ENCODE measurements at regions not wholly inside any gene's neighbourhood (a gene's known extent, or its start where the extent isn't known, plus 50 kb on each side); places are given as distances from the start of the nearest gene placed in this dataset.

- DNase-seq (ENCODE audit: low read depth, low spot score): no peak
Measured at GRCh38 chr2:8222979-8223694, 458.7 kb upstream of the ID2 start.

GRCh38 chr2:8223695-8224346 is 458.0 kb upstream of the ID2 start:
- no peak for DNase-seq (ENCODE audit: low read depth, low spot score)

- DNase-seq (ENCODE audit: low read depth, low spot score): no peak
Measured at GRCh38 chr2:8224347-8225190, 457.3 kb upstream of the ID2 start.

- DNase-seq (ENCODE audit: low read depth, low spot score): no peak
Measured at GRCh38 chr2:8225266-8225665, 456.6 kb upstream of the ID2 start.

GRCh38 chr2:8225798-8226197 is 456.1 kb upstream of the ID2 start:
- no peak for DNase-seq (ENCODE audit: low read depth, low spot score)

- DNase-seq (ENCODE audit: low read depth, low spot score): no peak
Measured at GRCh38 chr2:8229546-8229986, 452.3 kb upstream of the ID2 start.

- DNase-seq (ENCODE audit: low read depth, low spot score): no peak
Measured at GRCh38 chr2:8230466-8230865, 451.4 kb upstream of the ID2 start.

- no peak for DNase-seq (ENCODE audit: low read depth, low spot score)
Measured at GRCh38 chr2:8231902-8232301, 450.0 kb upstream of the ID2 start.

GRCh38 chr2:8232871-8233270 is 449.0 kb upstream of the ID2 start:
- no peak for DNase-seq (ENCODE audit: low read depth, low spot score)

GRCh38 chr2:8234253-8234652 is 447.6 kb upstream of the ID2 start:
- no peak for DNase-seq (ENCODE audit: low read depth, low spot score)

GRCh38 chr2:8234757-8235374 is 447.0 kb upstream of the ID2 start:
- no peak for DNase-seq (ENCODE audit: low read depth, low spot score)

- DNase-seq (ENCODE audit: low read depth, low spot score): no peak
Measured at GRCh38 chr2:8235419-8235818, 446.4 kb upstream of the ID2 start.

GRCh38 chr2:8236391-8236790 is 445.5 kb upstream of the ID2 start:
- DNase-seq (ENCODE audit: low read depth, low spot score): no peak

- no peak for DNase-seq (ENCODE audit: low read depth, low spot score)
Measured at GRCh38 chr2:8238521-8239230, 443.2 kb upstream of the ID2 start.

- DNase-seq (ENCODE audit: low read depth, low spot score): no peak
Measured at GRCh38 chr2:8239531-8240088, 442.2 kb upstream of the ID2 start.

GRCh38 chr2:8241317-8241716 is 440.5 kb upstream of the ID2 start:
- no peak for DNase-seq (ENCODE audit: low read depth, low spot score)

GRCh38 chr2:8242739-8243138 is 439.1 kb upstream of the ID2 start:
- no peak for DNase-seq (ENCODE audit: low read depth, low spot score)

GRCh38 chr2:8243748-8244400 is 438.0 kb upstream of the ID2 start:
- DNase-seq (ENCODE audit: low read depth, low spot score): no peak

- DNase-seq (ENCODE audit: low read depth, low spot score): no peak
Measured at GRCh38 chr2:8244639-8245038, 437.2 kb upstream of the ID2 start.

- no peak for DNase-seq (ENCODE audit: low read depth, low spot score)
Measured at GRCh38 chr2:8246137-8246536, 435.7 kb upstream of the ID2 start.

Data from activated naive CD8-positive, alpha-beta T cell treated with anti-CD3 and anti-CD28 coated beads, Interleukin-2, amount 50 U/mL, for 16 hours (primary cell).